ENCODE measurements at regions not wholly inside any gene's neighbourhood (a gene's known extent, or its start where the extent isn't known, plus 50 kb on each side); places are given as distances from the start of the nearest gene placed in this dataset.

DNA sequence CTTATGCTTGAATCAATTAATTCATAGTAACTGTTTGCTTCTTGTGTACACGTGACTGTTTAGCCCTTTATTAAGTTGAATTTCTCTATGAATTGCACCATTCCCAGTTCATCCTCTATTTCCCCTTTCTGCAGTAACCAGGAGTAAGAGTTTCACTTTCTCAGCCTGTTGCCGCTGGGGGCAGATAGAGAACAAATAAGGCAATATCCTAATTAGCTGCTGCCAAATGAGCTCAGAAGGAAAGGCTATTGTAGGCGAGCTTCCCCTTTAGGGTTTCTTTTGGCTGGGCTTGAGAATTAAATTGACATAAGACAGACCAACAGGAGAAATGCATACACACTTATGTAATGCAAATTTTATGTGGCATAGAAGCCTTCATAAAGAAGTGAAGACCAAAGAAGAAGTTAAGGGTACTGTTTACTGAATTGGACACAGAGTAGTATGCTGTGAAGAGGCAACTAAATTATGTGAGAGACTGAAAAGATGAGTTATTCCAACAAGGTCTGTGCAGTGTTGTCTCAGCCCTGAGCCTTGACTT, 1594.7 kb downstream of the TECRL start:
- FAIRE-seq (no peak), DNase-seq (ENCODE audit: insufficient read length, low spot score) (no peak)

DNA sequence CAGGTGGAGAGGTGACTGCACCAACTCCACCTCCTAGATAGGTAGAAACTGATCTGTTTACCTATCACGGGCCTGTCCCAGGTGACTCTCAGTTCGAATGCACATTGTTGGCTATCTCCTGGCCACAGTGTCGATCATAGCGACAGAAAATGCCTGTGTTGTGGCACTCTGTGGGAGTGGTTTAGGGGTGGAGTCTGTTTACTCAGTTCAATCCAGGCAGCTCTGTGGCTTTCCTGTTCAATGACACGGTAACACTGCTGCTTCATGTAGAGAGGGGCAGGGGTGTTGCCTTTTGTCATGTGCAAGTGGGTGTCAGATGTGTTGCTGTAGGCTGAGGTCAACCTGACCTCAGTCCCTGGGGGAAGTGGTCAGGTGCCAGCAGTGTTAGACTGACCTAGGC, 1602.4 kb downstream of the TECRL start:
- DNase-seq (ENCODE audit: insufficient read length, low spot score) (no peak), FAIRE-seq (no peak)

DNA sequence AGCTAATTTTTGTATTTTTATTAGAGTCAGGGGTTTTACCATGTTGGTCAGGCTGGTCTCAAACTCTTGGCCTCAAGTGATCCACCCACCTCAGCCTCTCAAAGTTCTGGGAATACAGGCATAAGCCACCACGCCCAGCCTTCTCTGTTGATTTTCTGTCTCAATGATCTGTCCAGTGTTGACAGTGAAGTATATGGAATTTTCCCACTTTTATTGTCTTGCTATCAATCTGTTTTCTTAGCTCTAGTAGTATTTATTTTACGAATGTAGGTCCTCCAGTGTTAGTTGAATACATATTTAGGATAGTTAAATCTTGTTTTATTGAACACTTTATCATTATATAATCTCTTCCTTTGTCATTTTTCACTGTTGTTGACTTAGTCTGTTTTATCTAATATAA, 1603.9 kb downstream of the ADGRL3 start:
- FAIRE-seq (no peak), DNase-seq (ENCODE audit: insufficient read length, low spot score) (no peak)

DNA sequence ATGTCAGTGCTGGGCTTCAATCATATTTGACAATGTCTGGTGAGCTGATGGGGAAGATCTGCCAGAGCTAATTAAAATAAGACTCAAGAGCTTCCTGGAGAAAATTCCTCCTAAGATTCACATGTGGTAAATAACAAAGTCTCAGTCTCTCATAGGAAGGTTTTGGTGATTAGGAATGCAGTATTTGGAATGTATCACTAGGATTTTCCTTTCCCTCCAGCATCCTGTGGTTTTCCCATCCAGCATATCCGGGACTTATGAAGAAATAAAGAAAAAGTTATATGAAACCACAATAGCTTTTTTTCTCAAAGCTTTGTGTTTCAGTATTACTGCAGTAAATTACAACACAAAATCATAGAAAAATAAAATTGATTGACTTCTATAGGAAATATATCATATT, 1597.1 kb downstream of the ADGRL3 start:
- FAIRE-seq (no peak), DNase-seq (ENCODE audit: insufficient read length, low spot score) (peak; percentile 1)

DNA sequence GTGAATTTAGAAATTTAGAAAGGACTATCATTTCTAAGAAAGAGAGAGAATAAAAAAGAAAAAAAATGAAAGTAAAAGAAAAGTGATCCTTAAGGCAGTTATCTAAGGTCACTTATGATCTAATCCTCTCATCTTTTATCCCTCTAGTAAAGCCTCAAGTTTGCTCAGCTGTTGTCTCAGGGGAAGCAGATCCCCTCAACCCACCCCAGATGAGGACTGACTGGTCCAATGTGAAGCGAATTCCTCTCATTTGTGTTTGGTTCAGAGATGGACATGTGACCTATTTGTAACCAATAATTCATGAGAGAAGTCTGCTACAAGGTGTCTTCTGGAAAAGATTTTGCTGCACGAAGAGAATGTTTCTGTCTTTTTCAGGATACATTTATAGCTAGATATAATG, 1591.3 kb downstream of the ADGRL3 start:
- FAIRE-seq (no peak), DNase-seq (ENCODE audit: insufficient read length, low spot score) (no peak)

DNA sequence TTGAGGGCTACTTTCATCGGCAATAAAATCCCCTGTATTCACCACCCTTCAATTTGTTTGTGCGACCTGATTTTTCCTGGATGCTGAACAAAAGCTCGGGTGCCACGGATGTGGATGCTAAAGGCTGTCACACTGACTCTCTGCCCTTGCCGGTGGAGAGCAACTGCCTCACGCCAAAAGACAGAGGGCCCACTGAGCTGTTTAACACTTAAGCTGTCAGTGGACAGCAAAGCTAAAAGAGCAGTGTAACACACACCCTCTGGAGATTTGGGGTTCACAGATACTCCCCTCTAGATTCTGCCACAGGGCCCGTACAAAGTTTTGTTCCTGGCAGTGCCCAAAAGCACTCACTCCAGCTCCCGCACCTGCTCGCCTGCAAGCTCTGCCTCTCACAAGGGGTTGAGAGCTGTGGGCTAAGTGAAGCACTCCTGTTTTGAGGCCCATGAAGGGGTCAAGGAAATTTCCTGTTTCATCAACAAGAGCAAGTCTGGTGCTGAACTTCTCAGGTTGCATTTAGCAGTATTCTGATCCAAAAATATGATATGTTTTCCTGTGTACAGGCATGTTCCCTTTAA, 1571.9 kb downstream of the ADGRL3 start:
- DNase-seq (ENCODE audit: insufficient read length, low spot score) (no peak), FAIRE-seq (no peak)

DNA sequence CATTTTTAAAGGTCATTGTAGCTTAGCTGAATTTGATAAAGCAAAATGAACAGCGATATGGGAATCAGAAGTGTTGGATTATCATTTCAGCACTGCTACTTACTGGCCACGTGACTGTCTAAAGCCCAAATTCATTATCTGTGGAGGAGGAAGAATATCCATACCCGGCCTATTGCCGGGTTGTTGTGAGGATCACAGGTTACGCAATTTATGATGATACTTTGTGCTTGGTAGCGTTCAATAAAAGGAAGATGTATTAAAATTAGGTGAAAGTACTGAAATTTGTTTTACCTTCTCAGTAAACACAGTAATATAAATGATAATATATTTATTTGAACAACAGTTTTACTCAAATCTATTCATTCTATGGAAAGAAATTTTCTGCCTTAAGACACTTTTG, 1540.2 kb downstream of the ADGRL3 start:
- FAIRE-seq, result no peak
- no peak for DNase-seq (ENCODE audit: insufficient read length, low spot score)

DNA sequence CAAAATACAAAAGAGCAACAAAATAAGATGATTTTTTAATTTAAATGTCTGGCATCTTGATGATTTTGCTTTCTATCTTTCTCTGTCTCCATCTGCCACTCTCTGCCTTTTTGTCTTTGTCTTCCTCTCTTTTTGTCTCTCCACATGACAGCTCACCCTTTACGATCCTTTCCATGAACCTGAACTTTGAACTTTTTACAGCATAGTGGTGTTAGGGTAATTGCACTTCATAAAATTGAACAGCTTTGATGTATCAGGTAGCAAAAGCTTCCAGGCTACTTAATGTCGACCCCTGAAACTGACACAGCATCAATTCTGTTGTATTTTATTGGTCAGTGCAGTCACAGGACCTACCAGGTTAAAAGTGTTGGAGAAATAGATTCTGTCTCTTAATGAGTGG, 1517.0 kb downstream of the ADGRL3 start:
- FAIRE-seq (no peak), DNase-seq (ENCODE audit: insufficient read length, low spot score) (no peak)

DNA sequence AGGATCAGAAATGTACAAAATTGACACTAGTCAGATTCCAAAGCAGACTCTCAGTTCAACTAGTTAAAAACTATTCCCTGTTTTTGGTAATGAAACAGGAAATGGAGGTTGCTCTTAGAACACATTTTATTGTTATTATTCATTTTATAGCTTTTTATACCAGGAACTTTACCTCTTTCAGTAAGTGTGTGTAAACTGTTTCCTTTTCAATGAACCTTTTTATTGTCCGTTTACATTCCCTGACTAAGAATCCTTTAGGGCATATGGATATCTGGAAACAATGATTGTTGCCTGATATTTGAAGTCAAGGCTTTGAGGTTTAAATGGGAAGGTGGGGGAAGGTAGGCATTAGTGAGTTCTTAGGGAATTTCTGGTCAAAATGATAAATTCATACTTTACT, 1511.4 kb downstream of the ADGRL3 start:
- no peak for DNase-seq (ENCODE audit: insufficient read length, low spot score)
- no peak for FAIRE-seq

DNA sequence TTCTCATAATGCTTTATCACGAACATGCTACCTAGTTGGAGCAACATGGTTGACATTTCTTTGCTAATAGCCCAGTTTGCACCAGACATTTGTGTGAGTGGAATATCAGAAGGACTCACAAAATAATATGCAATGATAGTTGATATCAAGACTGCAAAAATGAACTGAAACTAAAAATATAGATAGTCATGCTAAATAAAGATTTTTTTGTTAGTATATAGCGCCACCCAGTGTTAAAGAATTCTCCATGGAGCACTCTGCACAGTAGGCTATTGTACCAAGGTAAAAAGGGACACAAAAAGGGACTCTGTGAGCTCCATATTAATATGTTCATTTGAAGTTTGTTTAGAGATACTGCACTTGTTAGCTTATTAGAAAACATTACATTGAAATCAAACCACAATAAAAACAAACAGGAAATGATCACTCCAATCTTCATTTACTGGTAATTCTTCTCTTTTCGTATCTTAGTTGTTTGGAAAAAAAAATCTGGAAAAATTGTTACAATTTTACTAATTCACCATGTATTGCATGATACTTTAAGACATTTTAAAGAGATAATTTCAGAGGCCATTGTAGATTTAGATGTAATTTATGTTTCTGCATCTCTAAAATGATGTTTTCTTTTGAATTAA, 1509.6 kb downstream of the ADGRL3 start:
- DNase-seq (ENCODE audit: insufficient read length, low spot score) (peak; percentile 2), FAIRE-seq (no peak)

DNA sequence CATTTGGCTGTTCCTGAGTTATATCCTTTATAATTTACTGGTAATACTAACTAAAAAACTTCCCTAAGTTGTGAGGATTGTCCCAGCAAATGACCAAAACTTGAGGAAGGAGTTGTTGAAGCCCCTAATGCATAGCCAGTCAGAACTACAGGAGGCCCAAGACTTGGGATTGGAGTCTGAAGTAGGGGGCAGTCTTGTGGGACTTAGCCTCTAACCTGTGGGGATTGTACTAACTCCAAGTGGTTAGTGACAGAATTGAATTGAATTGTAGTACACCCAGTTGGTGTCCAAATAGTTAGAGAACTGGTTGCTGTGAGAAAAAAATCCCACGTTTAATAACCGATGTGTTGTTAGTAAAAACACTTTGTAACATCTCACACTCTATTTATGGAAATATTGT, 1506.3 kb downstream of the ADGRL3 start:
- DNase-seq (ENCODE audit: insufficient read length, low spot score) (no peak), FAIRE-seq (no peak)

DNA sequence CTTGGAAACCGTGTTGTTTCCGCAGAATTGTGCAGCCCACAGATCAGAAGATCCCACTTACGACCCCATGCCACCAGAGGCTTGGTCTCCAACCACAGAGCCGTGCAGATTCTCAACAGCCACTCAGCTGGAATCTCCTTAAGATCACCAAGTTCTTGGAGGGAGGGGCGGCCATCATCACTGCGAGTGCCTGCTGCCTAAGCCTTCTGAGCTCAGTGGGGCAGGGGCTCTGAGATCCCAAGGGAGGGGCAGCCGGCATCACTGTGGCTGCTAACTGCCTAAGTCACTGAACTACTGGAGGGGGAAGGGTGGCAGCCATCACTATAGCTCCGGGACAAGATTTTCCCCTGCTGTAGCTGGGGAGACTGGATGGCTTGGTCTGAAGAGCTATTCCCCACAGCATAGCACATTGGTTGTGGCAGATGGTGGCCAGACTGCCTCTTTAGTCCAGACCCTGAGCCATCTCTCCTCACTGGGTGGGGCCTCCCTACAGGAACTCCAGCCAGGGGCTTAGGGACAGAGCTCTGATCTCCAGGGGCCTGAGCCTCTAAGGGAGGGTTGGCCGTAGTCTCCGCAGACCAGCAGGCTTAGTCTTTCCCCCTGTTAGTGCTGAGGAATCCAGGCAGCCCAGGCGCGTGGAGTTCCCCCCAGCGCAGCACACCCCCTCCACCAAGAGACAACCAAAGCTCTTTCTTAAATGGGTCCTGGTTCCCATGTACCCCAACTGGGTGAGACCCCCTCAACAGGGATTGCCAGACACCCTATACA, 1483.9 kb downstream of the ADGRL3 start:
- FAIRE-seq, result no peak
- no peak for DNase-seq (ENCODE audit: insufficient read length, low spot score)

DNA sequence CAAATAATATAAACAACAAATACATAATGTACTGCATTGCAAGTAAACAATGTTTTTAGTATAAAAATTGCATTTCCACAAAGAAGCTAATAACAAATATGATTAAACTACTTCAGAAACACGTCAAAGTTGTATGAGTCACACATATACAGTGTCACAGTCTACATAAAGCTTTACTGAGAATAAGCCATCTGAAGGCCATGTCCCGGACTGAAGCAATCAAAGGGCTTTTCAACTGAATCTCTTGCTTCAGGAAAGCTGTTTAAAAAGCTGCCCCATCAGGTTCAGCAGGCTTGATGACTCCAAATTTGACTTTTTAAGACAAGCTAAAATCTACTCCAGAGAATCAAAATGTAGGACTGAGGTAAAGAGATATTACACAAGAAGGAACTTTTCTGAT, 1476.8 kb downstream of the ADGRL3 start:
- no peak for FAIRE-seq
- no peak for DNase-seq (ENCODE audit: insufficient read length, low spot score)

DNA sequence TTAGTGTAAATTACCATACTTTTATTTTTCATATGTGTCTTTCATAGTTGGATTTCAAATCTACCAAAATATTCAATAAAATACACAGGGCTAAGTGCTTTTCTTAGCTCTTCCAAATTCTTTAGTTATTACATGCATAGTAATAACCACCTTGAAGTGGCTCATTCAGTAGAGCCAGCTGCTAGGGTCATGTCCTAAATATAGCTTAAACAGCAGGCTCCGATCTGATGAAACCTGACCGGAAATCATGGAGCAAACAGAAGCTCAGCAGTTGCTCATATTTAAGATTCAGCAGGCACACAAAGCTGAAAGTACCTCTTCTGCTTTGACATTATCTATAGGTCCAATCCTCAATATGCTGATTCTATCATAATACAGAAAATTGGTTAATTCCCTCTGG, 1470.4 kb downstream of the ADGRL3 start:
- no peak for FAIRE-seq
- no peak for DNase-seq (ENCODE audit: insufficient read length, low spot score)

DNA sequence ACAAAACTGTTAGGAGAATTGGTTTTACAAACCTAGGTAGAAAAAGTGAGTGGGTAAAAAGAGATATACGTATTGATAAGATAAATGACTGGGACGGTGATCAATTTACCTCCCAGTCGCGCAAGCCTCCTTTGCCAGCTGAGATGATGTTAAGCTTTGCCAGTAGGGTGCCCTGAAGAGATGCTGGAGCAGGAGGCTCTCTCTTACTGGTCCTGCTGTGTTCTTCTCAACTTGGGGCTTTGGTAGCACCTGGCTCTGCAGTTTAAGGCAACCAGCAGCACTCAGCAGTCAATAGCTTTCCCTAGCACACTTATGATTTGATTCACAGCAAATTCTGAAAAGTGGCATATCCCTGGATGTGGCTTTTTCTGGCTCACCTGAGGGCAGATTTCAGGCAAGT, 1461.7 kb downstream of the ADGRL3 start:
- no peak for FAIRE-seq

DNA sequence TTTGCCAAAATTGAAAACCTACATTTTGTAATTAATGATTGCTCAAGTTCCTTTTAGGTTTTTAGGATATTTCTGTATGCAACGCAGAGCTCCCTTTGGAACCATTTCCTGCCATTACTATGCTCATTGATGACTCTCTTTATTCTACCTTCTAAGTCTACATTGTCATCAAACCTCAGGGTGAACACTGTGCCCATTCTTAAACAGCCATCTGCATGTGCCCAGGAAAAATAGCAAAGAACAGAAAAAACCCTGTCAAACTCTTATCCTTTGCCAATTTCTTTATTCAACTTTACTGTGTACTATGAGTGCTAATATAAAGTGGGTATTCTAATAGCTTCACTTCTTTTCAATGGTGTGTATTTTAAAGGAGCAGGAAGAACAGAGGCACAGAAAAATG, 1455.9 kb downstream of the ADGRL3 start:
- no peak for DNase-seq (ENCODE audit: insufficient read length, low spot score)
- no peak for FAIRE-seq

More for the DNA sequence above, 1461.7 kb downstream of the ADGRL3 start:
- no peak for DNase-seq (ENCODE audit: insufficient read length, low spot score)

DNA sequence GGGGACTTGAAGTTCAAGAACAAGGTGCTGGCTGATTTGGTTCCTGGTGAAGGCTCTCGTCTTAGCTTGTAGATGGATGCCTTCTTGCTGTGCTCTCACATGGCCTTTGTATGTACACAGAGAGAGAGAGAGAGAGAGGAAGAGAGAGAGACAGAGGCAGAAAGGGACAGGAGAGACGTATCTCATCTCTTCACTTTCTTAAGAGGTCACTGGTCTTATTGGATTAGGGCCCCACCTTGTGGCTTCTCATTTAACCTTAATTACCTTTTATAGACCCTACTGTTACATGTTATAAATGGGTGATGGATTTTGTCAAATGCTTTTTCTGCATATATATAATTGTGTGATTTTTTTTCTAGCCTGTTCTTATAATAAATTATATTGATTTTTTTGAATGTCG, 1444.2 kb downstream of the ADGRL3 start:
- DNase-seq (ENCODE audit: insufficient read length, low spot score) (no peak), FAIRE-seq (no peak)

DNA sequence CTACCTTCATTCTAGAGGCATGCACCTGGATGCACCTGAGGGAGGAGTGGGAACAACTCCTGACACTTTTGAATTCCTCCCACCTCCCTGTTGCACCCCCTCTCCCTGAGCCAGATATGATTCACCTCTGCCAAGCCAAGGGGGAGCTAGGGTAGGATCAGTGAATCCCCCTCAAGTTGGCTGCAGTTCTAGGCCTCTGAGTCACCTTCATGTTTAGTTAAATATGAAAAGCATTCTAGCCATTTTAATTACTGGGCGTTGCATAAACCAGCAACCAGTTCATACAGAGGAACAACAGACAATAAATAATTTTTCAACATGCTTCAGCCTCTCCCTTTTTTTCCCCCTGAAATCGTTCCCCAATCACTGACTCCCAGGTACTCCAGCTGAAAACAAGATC, 1440.2 kb downstream of the ADGRL3 start:
- DNase-seq (ENCODE audit: insufficient read length, low spot score), result peak; percentile 1
- no peak for FAIRE-seq

DNA sequence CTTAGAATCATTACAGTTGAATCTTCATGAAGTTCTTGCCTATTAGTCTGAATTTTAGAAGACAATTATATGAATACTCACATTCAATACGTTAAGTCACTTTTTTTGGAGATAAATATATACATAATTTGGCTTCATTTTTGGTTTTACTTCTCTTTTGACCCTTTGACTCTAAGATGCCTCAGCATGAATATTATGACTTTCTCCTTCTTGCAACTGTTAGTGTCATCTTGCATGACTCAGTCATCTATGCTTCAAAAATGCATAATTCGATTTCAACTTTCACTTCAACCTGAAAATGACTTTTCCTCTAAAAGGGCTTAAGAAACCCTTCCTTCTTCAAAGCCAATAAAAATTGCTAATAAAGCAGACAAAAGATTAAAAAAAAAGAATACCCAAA, 1427.5 kb downstream of the ADGRL3 start:
- DNase-seq (ENCODE audit: insufficient read length, low spot score), result no peak
- no peak for FAIRE-seq

DNA sequence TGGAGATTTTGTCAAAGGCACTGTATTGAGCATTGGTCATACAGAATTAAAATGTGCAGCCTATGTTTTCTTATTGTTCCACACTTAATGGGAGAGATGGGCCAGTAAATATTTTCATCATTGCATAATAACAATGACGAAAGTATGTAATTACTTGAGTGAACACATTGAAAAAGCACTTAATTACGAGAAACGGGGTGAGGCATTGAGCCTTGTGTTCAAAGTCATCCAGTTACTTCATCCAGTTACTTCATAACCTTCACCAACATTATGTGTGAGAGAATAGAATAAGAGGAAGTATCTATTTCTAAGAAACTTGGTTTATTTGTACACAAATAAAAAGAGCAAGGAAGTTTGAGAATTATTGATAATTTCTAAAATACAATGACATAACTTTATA, 1427.0 kb downstream of the ADGRL3 start:
- DNase-seq (ENCODE audit: insufficient read length, low spot score) (no peak), FAIRE-seq (no peak)

DNA sequence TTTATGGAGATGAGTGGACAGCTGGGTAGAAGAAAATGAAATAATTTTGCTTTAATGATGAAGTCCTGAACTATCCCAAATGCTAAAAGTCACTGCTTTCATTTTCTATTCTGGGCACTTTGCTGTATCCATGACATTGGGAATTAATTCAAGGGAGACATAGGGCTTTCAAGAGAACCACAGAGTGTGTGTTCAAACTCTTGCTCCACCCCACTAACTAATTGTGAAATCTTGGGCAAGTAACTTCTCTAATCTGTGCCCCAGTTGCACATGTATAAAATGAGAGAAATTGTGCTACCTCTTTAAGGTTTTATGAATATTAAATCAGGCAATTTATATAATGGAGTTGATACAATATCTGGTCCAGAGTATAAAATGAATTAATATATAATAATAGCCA, 1422.0 kb downstream of the ADGRL3 start:
- FAIRE-seq, result no peak

DNA sequence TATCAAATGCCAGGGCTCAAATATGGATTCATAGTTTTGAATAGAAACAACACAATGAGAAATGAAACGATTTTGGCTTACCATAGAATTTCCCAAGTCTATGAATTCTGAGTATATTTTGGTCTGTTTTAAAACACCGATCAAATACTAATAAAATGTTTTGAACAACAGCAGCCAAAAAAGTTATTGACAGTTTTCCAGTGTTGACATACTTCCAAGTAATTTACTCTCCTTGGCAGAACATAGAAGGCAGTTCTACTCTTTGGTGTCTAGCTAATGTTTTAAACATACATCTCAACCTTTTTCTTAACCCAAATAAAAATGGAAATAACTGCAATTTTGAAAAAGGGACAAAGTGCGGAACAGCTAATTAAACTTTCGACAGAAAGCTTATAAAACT, 1419.8 kb downstream of the ADGRL3 start:
- FAIRE-seq (no peak), DNase-seq (ENCODE audit: insufficient read length, low spot score) (no peak)

More for the DNA sequence above, 1422.0 kb downstream of the ADGRL3 start:
- no peak for DNase-seq (ENCODE audit: insufficient read length, low spot score)
